Rectal smooth muscle tissue (tissue), 1 donor: ENCODE measurements at regions not wholly inside any gene's neighbourhood (a gene's known extent, or its start where the extent isn't known, plus 50 kb on each side); places are given as distances from the start of the nearest gene placed in this dataset.
"Not testable (repeated sequence)": the region's sequence is repeated elsewhere in the genome, so short reads cannot be mapped to it uniquely, and the experiment has no call there.

Source experiments
- H3K27ac ChIP-seq: one replicate; pipeline ENCODE4 v1.7.0; 2013; ENCODE audit warnings: low read depth, low read length, inconsistent platforms
- H3K27me3 ChIP-seq: one replicate; pipeline ENCODE4 v1.7.0; 2013; ENCODE audit warnings: low read length; ENCODE audit not compliant: control insufficient read depth, insufficient read depth
- H3K36me3 ChIP-seq: one replicate; pipeline ENCODE4 v1.7.0; 2013; ENCODE audit warnings: low read length; ENCODE audit not compliant: control insufficient read depth, insufficient read depth
- H3K4me1 ChIP-seq: one replicate; pipeline ENCODE4 v1.7.0; 2013; ENCODE audit warnings: low read length; ENCODE audit not compliant: control insufficient read depth, insufficient read depth
- H3K4me3 ChIP-seq: one replicate; pipeline ENCODE4 v1.7.0; 2013; ENCODE audit warnings: low read length
- H3K9ac ChIP-seq: one replicate; pipeline ENCODE4 v1.7.0; 2013; ENCODE audit warnings: low read length

GRCh38 chr3:174362556-174362955 is 496.6 kb upstream of the NAALADL2 start:
- no peaks in the 10 kb centered on the region for H3K27me3 ChIP-seq
- no peak overlapping the region for H3K9ac ChIP-seq
- H3K36me3 ChIP-seq: no peaks in the 10 kb centered on the region
- H3K4me1 ChIP-seq: no peaks in the 10 kb centered on the region
- H3K4me3 ChIP-seq: no peak overlapping the region
- H3K27ac ChIP-seq: no peak overlapping the region

GRCh38 chr3:174363256-174363655 is 495.9 kb upstream of the NAALADL2 start:
- no peaks in the 10 kb centered on the region for H3K27me3 ChIP-seq
- H3K27ac ChIP-seq: no peak overlapping the region
- no peak overlapping the region for H3K9ac ChIP-seq

GRCh38 chr3:174365796-174366195 is 493.3 kb upstream of the NAALADL2 start:
- Histone ChIP-seq H3K27ac (no peak overlapping the region), H3K4me1 (no peaks in the 10 kb centered on the region), H3K27me3 (no peaks in the 10 kb centered on the region), H3K36me3 (no peaks in the 10 kb centered on the region), H3K9ac (no peak overlapping the region), H3K4me3 (no peak overlapping the region)

More at GRCh38 chr3:174363256-174363655, 495.9 kb upstream of the NAALADL2 start:
- H3K4me1 ChIP-seq: no peaks in the 10 kb centered on the region
- no peaks in the 10 kb centered on the region for H3K36me3 ChIP-seq
- H3K4me3 ChIP-seq: no peak overlapping the region

GRCh38 chr3:174366904-174367303 is 492.2 kb upstream of the NAALADL2 start:
- not testable (repeated sequence) for H3K4me3 ChIP-seq, H3K27me3 ChIP-seq, H3K4me1 ChIP-seq, H3K36me3 ChIP-seq, H3K27ac ChIP-seq, H3K9ac ChIP-seq

GRCh38 chr3:174376346-174376745 is 482.8 kb upstream of the NAALADL2 start:
- no peaks in the 10 kb centered on the region for H3K36me3 ChIP-seq
- no peaks in the 10 kb centered on the region for H3K4me1 ChIP-seq
- H3K27me3 ChIP-seq: no peaks in the 10 kb centered on the region
- no peak overlapping the region for H3K27ac ChIP-seq
- no peak overlapping the region for H3K9ac ChIP-seq
- H3K4me3 ChIP-seq: no peak overlapping the region

GRCh38 chr3:174377096-174377495 is 482.0 kb upstream of the NAALADL2 start:
- Histone ChIP-seq H3K27ac (no peak overlapping the region), H3K4me1 (no peaks in the 10 kb centered on the region), H3K36me3 (no peaks in the 10 kb centered on the region), H3K27me3 (no peaks in the 10 kb centered on the region), H3K9ac (no peak overlapping the region), H3K4me3 (no peak overlapping the region)

GRCh38 chr3:174377684-174378083 is 481.4 kb upstream of the NAALADL2 start:
- no peaks in the 10 kb centered on the region for H3K27me3 ChIP-seq
- H3K9ac ChIP-seq: no peak overlapping the region
- H3K4me3 ChIP-seq: no peak overlapping the region
- no peak overlapping the region for H3K27ac ChIP-seq
- no peaks in the 10 kb centered on the region for H3K4me1 ChIP-seq
- no peaks in the 10 kb centered on the region for H3K36me3 ChIP-seq

GRCh38 chr3:174382878-174383277 is 476.3 kb upstream of the NAALADL2 start:
- Histone ChIP-seq H3K27ac (no peak overlapping the region), H3K36me3 (no peaks in the 10 kb centered on the region), H3K9ac (no peak overlapping the region), H3K4me3 (no peak overlapping the region), H3K4me1 (no peaks in the 10 kb centered on the region), H3K27me3 (no peaks in the 10 kb centered on the region)

GRCh38 chr3:174387736-174388135 is 471.4 kb upstream of the NAALADL2 start:
- Histone ChIP-seq H3K27me3 (no peaks in the 10 kb centered on the region), H3K27ac (no peak overlapping the region), H3K4me3 (no peak overlapping the region), H3K9ac (no peak overlapping the region), H3K4me1 (no peaks in the 10 kb centered on the region), H3K36me3 (no peaks in the 10 kb centered on the region)

GRCh38 chr3:174397848-174398247 is 461.3 kb upstream of the NAALADL2 start:
- Histone ChIP-seq H3K27ac (no peak overlapping the region), H3K4me3 (no peak overlapping the region), H3K9ac (no peak overlapping the region), H3K36me3 (no peaks in the 10 kb centered on the region), H3K4me1 (no peaks in the 10 kb centered on the region), H3K27me3 (no peaks in the 10 kb centered on the region)

GRCh38 chr3:174398761-174399160 is 460.4 kb upstream of the NAALADL2 start:
- H3K4me1 ChIP-seq: no peaks in the 10 kb centered on the region
- H3K9ac ChIP-seq: no peak overlapping the region
- no peaks in the 10 kb centered on the region for H3K36me3 ChIP-seq
- no peak overlapping the region for H3K27ac ChIP-seq
- no peak overlapping the region for H3K4me3 ChIP-seq
- no peaks in the 10 kb centered on the region for H3K27me3 ChIP-seq

GRCh38 chr3:174403831-174404230 is 455.3 kb upstream of the NAALADL2 start:
- Histone ChIP-seq H3K4me3 (no peak overlapping the region), H3K9ac (no peak overlapping the region), H3K36me3 (no peaks in the 10 kb centered on the region), H3K27me3 (no peaks in the 10 kb centered on the region), H3K27ac (no peak overlapping the region), H3K4me1 (no peaks in the 10 kb centered on the region)

GRCh38 chr3:174408310-174408709 is 450.8 kb upstream of the NAALADL2 start:
- H3K27me3 ChIP-seq: no peaks in the 10 kb centered on the region
- H3K4me1 ChIP-seq: no peaks in the 10 kb centered on the region
- H3K36me3 ChIP-seq: no peaks in the 10 kb centered on the region
- H3K4me3 ChIP-seq: no peak overlapping the region
- no peak overlapping the region for H3K9ac ChIP-seq
- no peak overlapping the region for H3K27ac ChIP-seq
